Testis (tissue), 2 donors: ENCODE measurements at regions not wholly inside any gene's neighbourhood (a gene's known extent, or its start where the extent isn't known, plus 50 kb on each side); places are given as distances from the start of the nearest gene placed in this dataset.

Source experiments
- CTCF ChIP-seq, 3 experiments: fragments of 450-650 bp in 2 of 3; fragments of 200-600 bp in 1 of 3; sonication (generic) in 1 of 3; IDR thresholded peaks; one replicate each; pipeline ENCODE4 v1.5.1; 2016 to 2019; ENCODE audit warnings: antibody characterized with exemption in 3 of 3, mild to moderate bottlenecking in 2 of 3, moderate library complexity in 1 of 3
- POLR2A ChIP-seq: fragments of 450-650 bp; IDR thresholded peaks from one replicate; pipeline ENCODE4 v1.6.1; 2017; ENCODE audit warnings: antibody characterized with exemption, mild to moderate bottlenecking, moderate library complexity

GRCh38 chr12:103196467-103196866, 239.0 kb downstream of the ASCL1 start:
- no peak for TF ChIP-seq CTCF (IDR thresholded peaks at IDR 0.05)
- TF ChIP-seq POLR2A: no peak
